Fibroblast of lung (primary cell): ENCODE measurements at regions not wholly inside any gene's neighbourhood (a gene's known extent, or its start where the extent isn't known, plus 50 kb on each side); places are given as distances from the start of the nearest gene placed in this dataset.
"Not testable (repeated sequence)": the region's sequence is repeated elsewhere in the genome, so short reads cannot be mapped to it uniquely, and the experiment has no call there.

Source experiments
- CTCF ChIP-seq, 2 donors: IDR thresholded peaks in 1 of 2; conservative IDR thresholded peaks in 1 of 2; 1 replicate in 1 of 2; 2 replicates in 1 of 2; pipeline ENCODE4 v1.5.1; 2011 to 2012; ENCODE audit warnings: low read length in 2 of 2, control low read depth in 1 of 2, inconsistent platforms in 1 of 2, low read depth in 1 of 2, mild to moderate bottlenecking in 1 of 2
- EZH2 ChIP-seq: IDR thresholded peaks from 2 replicates; pipeline ENCODE4 v1.5.1; 2012; ENCODE audit warnings: low read length, control low read depth, mild to moderate bottlenecking; ENCODE audit errors: missing control alignments

DNA sequence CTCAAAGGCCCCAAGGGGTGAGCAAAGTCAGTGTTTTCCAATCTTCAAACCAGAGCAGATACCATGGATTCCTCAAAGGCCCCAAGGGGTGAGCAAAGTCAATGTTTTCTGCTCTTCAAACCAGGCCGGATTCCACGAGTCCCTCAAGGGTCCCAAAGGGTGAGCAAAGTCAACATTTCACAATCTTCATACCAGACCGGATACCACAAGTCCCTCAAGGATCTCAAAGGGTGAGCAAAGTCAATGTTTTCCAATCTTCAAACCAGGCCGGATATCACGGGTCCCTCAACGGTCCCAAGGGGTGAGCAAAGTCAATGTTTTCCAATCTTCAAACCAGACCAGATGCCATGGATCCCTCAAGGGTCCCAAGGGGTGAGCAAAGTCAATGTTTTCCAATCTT lies 265.2 kb downstream of the CRLF2 start:
- not testable (repeated sequence) for TF ChIP-seq CTCF (conservative IDR thresholded peaks at IDR 0.05 in 1 of 2, IDR thresholded peaks at IDR 0.05 in 1 of 2; ENCODE audit: low read depth in 1 of 2, low read length in 2 of 2); EZH2
